SH-SY5Y (cell line): ENCODE measurements at regions not wholly inside any gene's neighbourhood (a gene's known extent, or its start where the extent isn't known, plus 50 kb on each side); places are given as distances from the start of the nearest gene placed in this dataset.

Experiments
- GATA2 ChIP-seq: IDR thresholded peaks from 2 replicates; pipeline ENCODE4 v1.6.1; 2011; ENCODE audit warnings: mild to moderate bottlenecking, low read depth, low read length
- GATA3 ChIP-seq: IDR thresholded peaks from 2 replicates; pipeline ENCODE4 v1.6.1; 2011; ENCODE audit warnings: low read depth, mild to moderate bottlenecking, low read length, moderate library complexity

DNA sequence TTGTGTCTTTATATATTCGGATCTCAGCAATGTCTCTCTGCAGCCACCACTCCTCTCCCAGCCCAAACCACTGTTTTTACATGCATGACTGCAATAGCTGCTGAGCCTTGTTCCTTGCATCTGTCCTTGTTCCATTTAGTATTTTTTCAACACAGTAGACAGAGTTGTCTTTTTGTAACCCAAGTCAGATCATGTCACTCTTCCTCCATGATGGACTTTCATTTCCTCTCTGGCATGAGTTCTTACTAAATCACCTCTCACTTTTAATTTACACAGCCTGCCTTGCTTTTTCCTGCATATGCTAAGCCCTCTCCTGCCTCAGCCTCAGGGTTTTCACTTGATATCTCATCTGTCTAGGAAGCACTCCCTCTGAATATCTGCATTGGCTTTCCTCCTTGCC, 353.2 kb downstream of the HGF start:
- no peak for TF ChIP-seq GATA2
- TF ChIP-seq GATA3 = no peak
